ENCODE measurements at regions not wholly inside any gene's neighbourhood (a gene's known extent, or its start where the extent isn't known, plus 50 kb on each side); places are given as distances from the start of the nearest gene placed in this dataset.

DNA sequence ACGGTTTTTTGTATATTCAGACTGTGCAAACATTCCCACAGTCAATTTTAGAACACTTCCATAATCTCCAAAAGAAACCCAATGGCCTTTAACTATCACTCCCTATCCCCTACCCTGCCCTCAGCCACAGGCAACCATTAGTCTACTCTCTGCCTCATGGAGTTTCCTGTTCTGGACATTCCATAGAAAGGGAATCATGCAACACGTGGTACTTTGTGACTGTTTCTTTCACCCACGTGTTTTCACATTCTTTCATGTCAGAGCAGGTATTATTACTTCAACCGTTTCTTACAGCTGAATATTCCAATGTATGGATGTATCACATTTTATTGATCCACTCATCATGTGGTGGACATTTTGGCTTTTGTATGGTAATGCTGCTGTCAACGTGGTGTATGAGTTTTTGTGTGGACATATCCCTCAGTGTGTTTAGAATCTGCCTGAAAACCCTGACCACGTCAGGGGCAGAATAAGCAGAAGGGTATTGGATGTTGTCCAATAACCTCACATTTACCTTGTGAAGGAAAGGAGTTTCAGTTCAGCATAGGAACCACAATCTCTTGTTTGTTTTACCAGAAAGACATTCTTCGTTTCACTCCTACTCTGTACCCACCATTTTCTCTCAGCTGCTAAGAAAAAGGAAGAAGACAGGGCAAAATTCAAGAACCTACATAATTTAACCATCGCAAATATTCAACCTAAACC, 107.5 kb upstream of the DYRK2 start:
- Histone ChIP-seq H3K27ac (no peak overlapping the region), H3K36me3 (no peaks in the 10 kb centered on the region), H3K4me1 (no peaks in the 10 kb centered on the region), H3K27me3 (replicated peaks in 1 of 7) (no peaks in the 10 kb centered on the region), H3K4me3 (no peak overlapping the region), H3K9me3 (no peaks in the 10 kb centered on the region)
- WGBS, 5 donors, result 64 to 84% (median 71%) methylated on average over 8 of the region's 8 CpGs
- intact Hi-C loops (cut with DNase I; ENCODE audit: low total_unique reads), result no loop called here
- TF ChIP-seq POLR2A (IDR thresholded peaks at IDR 0.05) (no peak), POLR2AphosphoS5 (IDR thresholded peaks at IDR 0.05) (no peak)
- TF ChIP-seq, protein P1, sequence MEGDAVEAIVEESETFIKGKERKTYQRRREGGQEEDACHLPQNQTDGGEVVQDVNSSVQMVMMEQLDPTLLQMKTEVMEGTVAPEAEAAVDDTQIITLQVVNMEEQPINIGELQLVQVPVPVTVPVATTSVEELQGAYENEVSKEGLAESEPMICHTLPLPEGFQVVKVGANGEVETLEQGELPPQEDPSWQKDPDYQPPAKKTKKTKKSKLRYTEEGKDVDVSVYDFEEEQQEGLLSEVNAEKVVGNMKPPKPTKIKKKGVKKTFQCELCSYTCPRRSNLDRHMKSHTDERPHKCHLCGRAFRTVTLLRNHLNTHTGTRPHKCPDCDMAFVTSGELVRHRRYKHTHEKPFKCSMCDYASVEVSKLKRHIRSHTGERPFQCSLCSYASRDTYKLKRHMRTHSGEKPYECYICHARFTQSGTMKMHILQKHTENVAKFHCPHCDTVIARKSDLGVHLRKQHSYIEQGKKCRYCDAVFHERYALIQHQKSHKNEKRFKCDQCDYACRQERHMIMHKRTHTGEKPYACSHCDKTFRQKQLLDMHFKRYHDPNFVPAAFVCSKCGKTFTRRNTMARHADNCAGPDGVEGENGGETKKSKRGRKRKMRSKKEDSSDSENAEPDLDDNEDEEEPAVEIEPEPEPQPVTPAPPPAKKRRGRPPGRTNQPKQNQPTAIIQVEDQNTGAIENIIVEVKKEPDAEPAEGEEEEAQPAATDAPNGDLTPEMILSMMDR (IDR thresholded peaks at IDR 0.05 in 8 of 11, conservative IDR thresholded peaks at IDR 0.05 in 3 of 11), result no peak
- DNase-seq, result no peak

DNA sequence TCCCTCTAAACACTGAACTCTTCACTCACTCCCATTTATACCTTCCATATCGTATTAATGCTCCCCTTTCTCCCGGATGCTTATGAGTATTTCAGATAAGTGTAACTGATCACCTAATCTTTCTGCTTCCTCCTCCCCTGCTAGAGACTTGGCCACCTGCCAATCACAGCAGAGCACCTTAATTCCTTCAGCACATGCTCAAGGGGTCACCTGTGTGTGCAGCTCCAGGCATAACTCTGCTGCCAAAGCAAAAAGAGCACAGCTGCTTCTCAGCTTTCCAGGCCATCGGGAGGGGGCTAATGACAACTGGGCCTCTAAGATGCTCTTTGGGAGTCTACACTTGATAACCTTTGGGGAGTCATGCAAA, 106.9 kb upstream of the DYRK2 start:
- no peaks in the 10 kb centered on the region for H3K4me1 ChIP-seq
- no peak overlapping the region for H3K27ac ChIP-seq
- H3K4me3 ChIP-seq, result no peak overlapping the region
- TF ChIP-seq, protein P1 (IDR thresholded peaks at IDR 0.05 in 8 of 11, conservative IDR thresholded peaks at IDR 0.05 in 3 of 11), result no peak
- H3K9me3 ChIP-seq, result no peaks in the 10 kb centered on the region
- 73 to 94% (median 86%) methylated on average over 3 of the region's 3 CpGs for WGBS, 5 donors
- no peak for DNase-seq
- intact Hi-C loops (cut with DNase I; ENCODE audit: low total_unique reads), result no loop called here
- H3K36me3 ChIP-seq, result no peaks in the 10 kb centered on the region
- no peaks in the 10 kb centered on the region for H3K27me3 ChIP-seq (replicated peaks in 1 of 7)

DNA sequence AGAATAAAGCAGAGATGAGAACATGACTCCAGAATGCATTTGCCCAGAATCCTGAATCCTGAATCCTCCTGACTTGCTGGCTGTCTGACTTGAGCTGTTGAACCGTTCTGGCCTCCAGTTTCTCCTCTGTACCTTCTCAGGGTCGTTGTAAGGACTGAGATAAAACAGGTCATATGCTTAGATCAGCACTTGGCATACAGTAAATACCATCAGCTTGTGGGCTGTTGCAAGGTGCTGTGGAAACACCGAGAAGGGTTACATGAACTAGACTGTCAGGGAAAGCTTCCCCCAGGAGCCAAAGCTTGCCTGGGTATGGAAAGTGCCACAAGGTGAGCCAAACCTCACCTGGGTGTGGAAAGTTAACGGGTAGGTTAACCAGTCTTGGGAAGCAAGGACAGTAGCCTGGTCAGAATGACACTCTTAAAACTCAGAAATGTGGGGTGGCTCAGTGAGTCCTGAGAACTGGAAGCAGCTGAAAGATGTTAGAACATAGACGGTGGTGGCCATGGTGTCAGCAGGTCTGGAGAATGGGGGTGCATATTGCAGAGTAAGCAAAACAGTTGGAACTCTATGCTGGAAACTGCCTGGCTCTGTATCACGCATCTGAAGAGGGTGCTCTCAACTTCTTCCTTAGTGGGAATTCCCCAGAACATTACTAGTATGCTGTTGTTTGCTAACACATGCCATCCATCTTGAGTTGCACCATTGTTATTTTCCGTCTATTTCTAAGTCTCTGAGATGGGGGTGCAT, 105.3 kb upstream of the DYRK2 start:
- WGBS, 5 donors, result 63 to 75% (median 69%) methylated on average over 7 of the region's 7 CpGs
- Histone ChIP-seq H3K4me1 (no peaks in the 10 kb centered on the region), H3K4me3 (no peak overlapping the region), H3K36me3 (no peaks in the 10 kb centered on the region), H3K27me3 (replicated peaks in 1 of 7) (no peaks in the 10 kb centered on the region), H3K9me3 (no peaks in the 10 kb centered on the region), H3K27ac (no peak overlapping the region)
- intact Hi-C loops (cut with DNase I; ENCODE audit: low total_unique reads), result no loop called here
- no peak for TF ChIP-seq POLR2AphosphoS5 (IDR thresholded peaks at IDR 0.05)
- TF ChIP-seq, protein P1 (IDR thresholded peaks at IDR 0.05 in 8 of 11, conservative IDR thresholded peaks at IDR 0.05 in 3 of 11), result no peak
- no peak for TF ChIP-seq POLR2A (IDR thresholded peaks at IDR 0.05)
- no peak for DNase-seq

DNA sequence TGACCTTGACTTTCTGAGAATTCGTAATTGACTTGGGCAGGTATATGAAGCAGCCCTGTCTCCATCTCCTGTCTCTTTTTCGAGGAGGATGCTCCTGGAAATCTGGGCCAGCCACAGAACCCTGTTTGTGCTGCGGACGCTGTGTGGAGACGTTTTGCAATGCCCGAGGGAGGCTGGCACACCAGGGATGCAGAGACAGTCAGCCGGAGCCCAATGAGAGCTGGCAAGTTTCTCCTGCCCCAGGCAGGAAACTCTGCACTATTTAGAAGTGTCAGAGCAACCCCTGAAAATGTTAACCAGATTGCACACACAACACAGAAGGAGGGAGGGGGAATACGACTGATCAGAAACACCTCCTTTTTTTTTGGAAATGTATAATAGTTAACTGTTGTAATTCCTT, 103.2 kb upstream of the DYRK2 start:
- no peaks in the 10 kb centered on the region for H3K36me3 ChIP-seq
- no peak overlapping the region for H3K27ac ChIP-seq
- peaks cover 0 to 5% (median 0%) of the 10 kb centered on the region in 6 donors for H3K4me1 ChIP-seq
- no peak overlapping the region for H3K4me3 ChIP-seq
- TF ChIP-seq, protein P1 (IDR thresholded peaks at IDR 0.05 in 8 of 11, conservative IDR thresholded peaks at IDR 0.05 in 3 of 11), result no peak
- no peak for TF ChIP-seq POLR2A (IDR thresholded peaks at IDR 0.05)
- TF ChIP-seq POLR2AphosphoS5 (IDR thresholded peaks at IDR 0.05), result no peak
- intact Hi-C loops (cut with DNase I; ENCODE audit: low total_unique reads), result no loop called here
- H3K27me3 ChIP-seq (replicated peaks in 1 of 7), result no peaks in the 10 kb centered on the region
- WGBS, 5 donors, result 42 to 75% (median 70%) methylated on average over 8 of the region's 8 CpGs
- DNase-seq, result no peak
- no peaks in the 10 kb centered on the region for H3K9me3 ChIP-seq

Data from spleen (tissue), 11 donors.